Renal cortical epithelial cell (primary cell): ENCODE measurements at regions not wholly inside any gene's neighbourhood (a gene's known extent, or its start where the extent isn't known, plus 50 kb on each side); places are given as distances from the start of the nearest gene placed in this dataset.
A peak's percentile ranks its signal among the peaks of the same experiment; 100 is the strongest.

Experiments
- DNase-seq: peaks from one replicate; pipeline ENCODE4 v3.0.0-alpha.2; 2011; ENCODE audit warnings: low read depth

DNA sequence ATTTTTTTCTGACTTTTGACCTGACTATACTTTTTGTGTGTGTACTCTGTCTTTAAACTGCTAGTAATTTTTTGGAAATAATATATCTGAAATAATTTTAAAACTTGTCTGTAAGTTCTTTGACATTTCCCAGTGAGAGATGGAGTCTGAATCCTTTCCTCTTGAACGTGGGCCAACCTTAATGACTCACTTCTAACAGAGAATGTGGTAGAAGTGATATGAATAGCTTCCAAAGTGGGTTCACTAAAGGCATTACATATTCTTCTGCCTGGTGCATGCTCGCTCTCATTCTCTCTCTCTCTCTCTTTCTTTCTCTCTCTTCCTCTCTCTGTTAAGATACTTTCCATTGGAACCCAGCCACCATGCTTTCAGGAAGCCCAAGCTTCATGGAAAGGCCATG is 108.7 kb upstream of the FERMT1 start:
- DNase-seq: peak; percentile 59

DNA sequence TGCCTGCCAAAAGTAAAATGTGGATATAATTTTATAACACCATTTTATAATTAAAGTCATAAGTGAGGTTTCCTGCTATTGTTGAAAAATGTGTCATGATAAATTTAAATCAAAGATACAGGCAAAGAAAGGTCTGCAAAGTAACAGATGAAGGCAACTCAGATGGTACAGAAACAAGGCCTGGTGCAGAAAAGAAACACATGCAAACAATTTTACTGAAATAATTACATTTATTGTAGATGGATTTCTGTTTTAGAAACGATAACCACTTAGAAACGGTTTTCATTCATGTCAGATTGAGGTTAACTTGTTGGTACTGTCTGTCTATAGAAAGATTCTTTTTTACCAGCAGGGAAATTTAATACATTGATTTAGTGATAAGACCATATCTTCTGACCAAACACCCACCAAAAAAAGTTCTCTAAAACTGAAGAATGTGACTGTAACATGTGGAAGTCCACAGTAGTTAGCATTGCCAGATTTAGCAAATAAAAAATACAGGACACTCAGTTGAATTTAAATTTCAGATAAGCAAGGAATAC is 105.5 kb upstream of the FERMT1 start:
- DNase-seq: no peak

DNA sequence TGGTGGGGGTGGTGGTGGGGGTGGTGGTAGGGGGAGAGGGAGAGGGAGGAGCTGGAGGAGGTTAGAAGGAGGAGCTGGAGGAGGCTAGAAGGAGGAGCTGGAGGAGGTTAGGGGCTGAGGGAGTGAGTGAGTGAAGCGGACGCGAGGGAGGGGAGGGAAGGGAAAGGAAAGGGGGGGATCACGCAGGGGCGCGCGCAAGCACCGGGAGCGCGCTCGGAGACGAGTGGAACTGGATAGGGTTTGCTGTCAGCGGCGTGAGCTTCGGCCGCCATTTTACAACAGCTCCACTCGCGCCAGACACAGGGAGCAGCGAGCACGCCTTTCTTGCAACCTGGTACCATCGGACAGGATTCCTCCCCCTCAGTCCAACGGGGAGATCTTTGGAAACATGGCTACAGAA is 90.5 kb upstream of the FERMT1 start:
- no peak for DNase-seq

GRCh38 chr20:6212903-6213302 is 90.1 kb upstream of the FERMT1 start:
- DNase-seq: no peak

DNA sequence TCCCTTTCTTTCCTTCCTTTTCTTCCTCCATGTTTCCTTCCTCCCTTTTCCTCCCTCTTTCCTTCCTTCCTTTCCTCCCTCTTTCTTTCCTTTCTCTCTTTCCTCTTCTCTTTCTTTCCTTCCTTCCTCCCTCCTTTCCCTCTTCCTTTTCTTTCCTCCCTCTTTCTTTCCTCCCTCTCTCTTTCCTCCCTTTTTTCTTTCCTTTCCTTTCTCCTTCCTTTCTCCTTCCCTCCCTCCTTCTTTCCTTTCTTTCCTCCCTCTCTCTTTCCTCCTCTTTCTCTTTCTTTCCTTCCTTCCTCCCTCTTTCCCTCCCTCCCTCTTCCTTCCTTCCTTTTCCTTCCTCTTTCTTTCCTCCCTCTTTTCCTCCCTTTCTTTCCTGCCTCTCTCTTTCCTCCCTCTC is 86.3 kb upstream of the FERMT1 start:
- no peak for DNase-seq

DNA sequence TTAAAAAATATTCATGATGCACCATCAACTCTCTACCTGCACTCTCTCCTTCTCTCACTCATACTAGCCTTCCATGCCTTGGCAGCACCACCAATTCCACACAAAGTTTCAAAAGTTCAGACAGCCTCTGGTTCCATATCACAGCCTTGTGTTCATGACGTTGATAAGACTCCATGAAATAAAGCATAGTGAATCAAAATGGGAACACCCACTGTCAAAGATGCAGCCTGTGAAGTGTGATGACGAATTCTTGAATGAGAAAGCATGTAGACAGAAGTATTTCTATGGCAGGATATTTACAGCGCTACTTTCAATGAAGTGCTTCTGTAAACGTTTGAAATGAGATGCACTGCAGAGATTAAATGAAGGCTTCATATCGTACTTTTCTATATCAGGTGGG is 77.3 kb upstream of the FERMT1 start:
- DNase-seq: no peak

DNA sequence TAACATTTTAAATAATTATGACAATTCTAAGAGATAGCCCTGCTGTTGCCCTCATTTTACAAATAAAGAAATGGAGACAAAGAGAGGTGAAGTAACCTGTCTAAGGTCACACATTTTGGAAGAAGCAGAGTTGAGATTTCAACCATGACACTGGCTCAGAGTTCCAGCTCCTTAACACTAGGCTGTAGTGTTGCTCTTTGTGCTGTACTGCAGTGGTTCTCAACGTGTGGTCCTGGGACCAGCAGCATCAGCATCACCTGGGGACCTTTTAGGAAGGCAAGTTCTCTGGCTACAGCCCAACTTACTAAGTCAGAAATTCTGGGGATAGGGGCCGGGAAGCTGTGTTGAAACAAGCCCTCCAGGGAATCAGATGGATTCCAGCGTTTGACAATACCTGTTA is 62.4 kb upstream of the FERMT1 start:
- DNase-seq: no peak

GRCh38 chr20:6184086-6184485 is 61.3 kb upstream of the FERMT1 start:
- no peak for DNase-seq

GRCh38 chr20:6180531-6180930 is 57.7 kb upstream of the FERMT1 start:
- DNase-seq: no peak

- peak; percentile 65 for DNase-seq
Observed at GRCh38 chr20:6178537-6178936, 55.7 kb upstream of the FERMT1 start.

GRCh38 chr20:6173481-6173880 is 50.7 kb upstream of the FERMT1 start:
- DNase-seq: no peak
